Neural progenitor cell (in vitro differentiated cells): ENCODE measurements at regions not wholly inside any gene's neighbourhood (a gene's known extent, or its start where the extent isn't known, plus 50 kb on each side); places are given as distances from the start of the nearest gene placed in this dataset.

Source experiments
- CTCF ChIP-seq: fragments of 200-600 bp; sonication (generic); IDR thresholded peaks from 2 replicates; pipeline ENCODE4 v1.5.1; 2017; ENCODE audit warnings: antibody characterized with exemption, mild to moderate bottlenecking
- EZH2phosphoT487 ChIP-seq: fragments of 200-600 bp; sonication (generic); IDR thresholded peaks from 2 replicates; pipeline ENCODE4 v1.6.1; 2017; ENCODE audit warnings: antibody characterized with exemption

DNA sequence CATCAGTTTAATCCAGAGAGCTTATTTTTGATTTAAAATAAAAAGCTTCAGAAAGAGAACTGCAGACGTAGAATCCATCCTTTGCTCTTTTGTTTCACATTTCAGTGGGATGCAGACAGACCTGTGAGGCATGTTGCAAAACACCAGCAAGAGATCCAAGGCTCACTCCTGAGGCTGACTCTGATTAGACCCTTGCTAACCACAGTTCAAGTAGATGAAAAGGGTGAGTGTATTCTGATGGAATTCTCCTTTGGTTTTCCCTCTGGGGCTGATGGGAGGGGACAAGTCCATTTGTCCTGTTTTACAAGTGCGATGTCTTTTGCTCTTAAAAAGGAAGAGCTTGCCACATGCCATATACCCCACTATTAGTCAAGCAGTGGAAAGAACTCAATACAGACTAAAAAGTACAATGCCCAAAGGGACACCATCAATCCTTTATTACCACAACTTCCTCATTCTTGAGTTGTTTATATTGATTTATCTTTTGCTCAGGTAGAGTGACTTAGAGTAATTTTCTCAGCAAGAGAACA, 772.7 kb downstream of the MAFB start:
- no peak for TF ChIP-seq CTCF
- TF ChIP-seq EZH2phosphoT487 = no peak
